ENCODE measurements at regions not wholly inside any gene's neighbourhood (a gene's known extent, or its start where the extent isn't known, plus 50 kb on each side); places are given as distances from the start of the nearest gene placed in this dataset.
"Not testable (repeated sequence)": the region's sequence is repeated elsewhere in the genome, so short reads cannot be mapped to it uniquely, and the experiment has no call there.

- H3K36me3 ChIP-seq (ENCODE audit: control insufficient read depth, insufficient read depth, low read length); H4K20me1 ChIP-seq (replicated peaks; ENCODE audit: control insufficient read depth, insufficient read depth, low read length); H3K27ac ChIP-seq (ENCODE audit: extremely low read depth, low read depth, low read length); CTCF ChIA-PET (ENCODE audit: low intra/inter-chr PET ratio); H3K4me3 ChIP-seq; DNase-seq (ENCODE audit: extremely low read depth in 1 of 4, low spot score in 3 of 4); in situ Hi-C loops (cut with MboI); intact Hi-C loops (cut with micrococcal nuclease); H3K79me2 ChIP-seq (ENCODE audit: control insufficient read depth, insufficient read depth, low read length); H3K9me3 ChIP-seq (replicated peaks; ENCODE audit: control insufficient read depth, insufficient read depth, low read depth, low read length); BruUV-seq (replicated peaks); H2AFZ ChIP-seq (ENCODE audit: low read depth, low read length); H3K4me1 ChIP-seq (replicated peaks in 1 of 2; ENCODE audit: control insufficient read depth in 2 of 2, insufficient read depth in 2 of 2, low read length in 2 of 2); ATAC-seq; POLR2A ChIA-PET; H3K9me1 ChIP-seq (ENCODE audit: control insufficient read depth, insufficient read depth, low read length); FAIRE-seq; H3K9ac ChIP-seq (ENCODE audit: insufficient read depth in 1 of 2, low read depth in 2 of 2, low read length in 2 of 2); H3K4me2 ChIP-seq (ENCODE audit: insufficient read depth, low read length); H3K27me3 ChIP-seq (ENCODE audit: control insufficient read depth in 2 of 2, insufficient read depth in 2 of 2, low read length in 2 of 2): not testable (repeated sequence)
- WGBS (ENCODE audit: insufficient coverage, low coverage, missing lambda C conversion rate) = 31% methylated on average over 7 of the region's 7 CpGs
Measured at GRCh38 chr10:32136927-32137326, 80.7 kb upstream of the KIF5B start.

GRCh38 chr10:32135796-32136195, 79.6 kb upstream of the KIF5B start:
- FAIRE-seq = not testable (repeated sequence)

More at GRCh38 chr10:32135796-32136195, 79.6 kb upstream of the KIF5B start:
- ATAC-seq; H3K27me3 ChIP-seq (ENCODE audit: control insufficient read depth in 2 of 2, insufficient read depth in 2 of 2, low read length in 2 of 2); H3K9me1 ChIP-seq (ENCODE audit: control insufficient read depth, insufficient read depth, low read length); BruUV-seq (replicated peaks); H3K27ac ChIP-seq (ENCODE audit: extremely low read depth, low read depth, low read length); CTCF ChIA-PET (ENCODE audit: low intra/inter-chr PET ratio); H4K20me1 ChIP-seq (replicated peaks; ENCODE audit: control insufficient read depth, insufficient read depth, low read length); in situ Hi-C loops (cut with MboI); H3K4me2 ChIP-seq (ENCODE audit: insufficient read depth, low read length); DNase-seq (ENCODE audit: extremely low read depth in 1 of 4, low spot score in 3 of 4); POLR2A ChIA-PET; H3K9me3 ChIP-seq (replicated peaks; ENCODE audit: control insufficient read depth, insufficient read depth, low read depth, low read length); intact Hi-C loops (cut with micrococcal nuclease); H3K36me3 ChIP-seq (ENCODE audit: control insufficient read depth, insufficient read depth, low read length); H3K9ac ChIP-seq (ENCODE audit: insufficient read depth in 1 of 2, low read depth in 2 of 2, low read length in 2 of 2); H3K4me3 ChIP-seq; H3K79me2 ChIP-seq (ENCODE audit: control insufficient read depth, insufficient read depth, low read length); H2AFZ ChIP-seq (ENCODE audit: low read depth, low read length): not testable (repeated sequence)
- 61% methylated on average over 5 of the region's 5 CpGs for WGBS (ENCODE audit: insufficient coverage, low coverage, missing lambda C conversion rate)
- H3K4me1 ChIP-seq (replicated peaks in 1 of 2; ENCODE audit: control insufficient read depth in 2 of 2, insufficient read depth in 2 of 2, low read length in 2 of 2) = peaks cover 4 to 16% of the 10 kb centered on the region in 2 experiments; a peak in 4 of 5 replicates

Data from K562 (cell line).